ENCODE measurements at regions not wholly inside any gene's neighbourhood (a gene's known extent, or its start where the extent isn't known, plus 50 kb on each side); places are given as distances from the start of the nearest gene placed in this dataset.

DNA sequence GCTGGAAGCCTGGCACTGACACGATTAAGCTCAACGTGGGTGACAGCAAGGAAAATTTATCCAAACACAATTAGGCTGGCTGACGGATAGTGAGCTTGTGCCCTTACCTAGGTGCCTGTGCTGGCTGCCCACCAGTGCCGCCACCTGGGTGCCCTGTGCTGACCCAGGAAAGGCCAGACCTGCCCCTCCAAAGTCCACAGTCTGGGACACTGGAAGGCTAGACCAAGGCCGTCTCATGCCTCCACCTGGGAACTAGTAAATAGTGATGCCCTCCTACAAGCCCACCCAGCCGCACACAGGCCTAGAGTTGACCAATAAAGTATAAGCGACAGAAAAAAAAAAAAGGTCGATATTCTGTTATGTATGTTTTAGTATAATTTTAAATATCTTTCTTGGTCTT, 142.6 kb upstream of the MCHR2 start:
- TF ChIP-seq EZH2 (IDR thresholded peaks at IDR 0.05; ENCODE audit: low read depth), result no peak
- TF ChIP-seq, protein P1, sequence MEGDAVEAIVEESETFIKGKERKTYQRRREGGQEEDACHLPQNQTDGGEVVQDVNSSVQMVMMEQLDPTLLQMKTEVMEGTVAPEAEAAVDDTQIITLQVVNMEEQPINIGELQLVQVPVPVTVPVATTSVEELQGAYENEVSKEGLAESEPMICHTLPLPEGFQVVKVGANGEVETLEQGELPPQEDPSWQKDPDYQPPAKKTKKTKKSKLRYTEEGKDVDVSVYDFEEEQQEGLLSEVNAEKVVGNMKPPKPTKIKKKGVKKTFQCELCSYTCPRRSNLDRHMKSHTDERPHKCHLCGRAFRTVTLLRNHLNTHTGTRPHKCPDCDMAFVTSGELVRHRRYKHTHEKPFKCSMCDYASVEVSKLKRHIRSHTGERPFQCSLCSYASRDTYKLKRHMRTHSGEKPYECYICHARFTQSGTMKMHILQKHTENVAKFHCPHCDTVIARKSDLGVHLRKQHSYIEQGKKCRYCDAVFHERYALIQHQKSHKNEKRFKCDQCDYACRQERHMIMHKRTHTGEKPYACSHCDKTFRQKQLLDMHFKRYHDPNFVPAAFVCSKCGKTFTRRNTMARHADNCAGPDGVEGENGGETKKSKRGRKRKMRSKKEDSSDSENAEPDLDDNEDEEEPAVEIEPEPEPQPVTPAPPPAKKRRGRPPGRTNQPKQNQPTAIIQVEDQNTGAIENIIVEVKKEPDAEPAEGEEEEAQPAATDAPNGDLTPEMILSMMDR (conservative IDR thresholded peaks at IDR 0.05), result no peak
- no peak overlapping the region for H2AFZ ChIP-seq
- intact Hi-C loops (cut with micrococcal nuclease; ENCODE audit: unreplicated experiment), result no loop called here
- H3K9me3 ChIP-seq (ENCODE audit: insufficient read depth, low read depth), result peaks cover 4% of the 10 kb centered on the region; the same call in 1 of the 2 replicates
- ChIA-PET POLR2A (ENCODE audit: unreplicated experiment) (no interaction called here), CTCF (no interaction called here)
- H3K4me2 ChIP-seq, result no peak overlapping the region
- no peaks in the 10 kb centered on the region for H3K36me3 ChIP-seq (ENCODE audit: low read depth)
- no peak overlapping the region for H3K27ac ChIP-seq
- no peaks in the 10 kb centered on the region for H3F3A ChIP-seq (ENCODE audit: insufficient read depth, low read depth)
- no peaks in the 10 kb centered on the region for H3K27me3 ChIP-seq (ENCODE audit: insufficient read depth, low read depth)
- H3K4me1 ChIP-seq (replicated peaks; ENCODE audit: insufficient read depth), result no peaks in the 10 kb centered on the region
- peaks cover 3% of the 10 kb centered on the region; the same call in 1 of the 2 replicates for H3K9me2 ChIP-seq (ENCODE audit: insufficient read depth)
- BruUV-seq (replicated peaks), result no TSS peak
- H3K79me2 ChIP-seq (ENCODE audit: low read depth), result no peaks in the 10 kb centered on the region
- H3K4me3 ChIP-seq, result no peak overlapping the region
- no peaks in the 10 kb centered on the region for H4K20me1 ChIP-seq (ENCODE audit: insufficient read depth)
- no peak for DNase-seq

DNA sequence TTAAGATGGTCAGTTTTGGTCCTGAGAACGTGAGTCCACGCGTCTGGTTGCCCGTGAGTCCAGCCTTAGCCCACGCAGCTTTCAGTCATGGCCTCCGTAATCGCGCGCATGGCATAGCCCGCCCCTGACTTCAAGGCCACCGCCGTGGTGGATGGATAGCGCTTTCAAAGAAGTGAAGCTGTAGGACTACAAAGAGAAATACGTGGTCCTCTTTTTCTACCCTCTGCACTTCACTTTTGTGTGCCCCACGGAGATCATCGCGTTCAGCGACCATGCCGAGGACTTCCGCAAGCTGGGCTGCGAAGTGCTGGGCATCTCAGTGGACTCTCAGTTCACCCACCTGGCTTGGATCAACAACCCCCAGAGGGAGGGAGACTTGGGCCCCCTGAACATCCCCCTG, 142.0 kb upstream of the MCHR2 start:
- CTCF ChIA-PET, result no interaction called here
- Histone ChIP-seq H3K27me3 (ENCODE audit: insufficient read depth, low read depth) (no peaks in the 10 kb centered on the region), H3K9me3 (ENCODE audit: insufficient read depth, low read depth) (peaks cover 10% of the 10 kb centered on the region; the same call in 1 of the 2 replicates), H3K9me2 (ENCODE audit: insufficient read depth) (peaks cover 3% of the 10 kb centered on the region; the same call in 1 of the 2 replicates), H2AFZ (no peak overlapping the region), H3K79me2 (ENCODE audit: low read depth) (no peaks in the 10 kb centered on the region), H3K4me3 (no peak overlapping the region), H3K4me2 (no peak overlapping the region), H3K36me3 (ENCODE audit: low read depth) (no peaks in the 10 kb centered on the region), H3K27ac (no peak overlapping the region), H3K4me1 (replicated peaks; ENCODE audit: insufficient read depth) (no peaks in the 10 kb centered on the region), H4K20me1 (ENCODE audit: insufficient read depth) (no peaks in the 10 kb centered on the region), H3F3A (ENCODE audit: insufficient read depth, low read depth) (no peaks in the 10 kb centered on the region)
- intact Hi-C loops (cut with micrococcal nuclease; ENCODE audit: unreplicated experiment), result no loop called here
- no TSS peak for BruUV-seq (replicated peaks)
- no peak for DNase-seq
- POLR2A ChIA-PET (ENCODE audit: unreplicated experiment), result no interaction called here
- no peak for TF ChIP-seq EZH2 (IDR thresholded peaks at IDR 0.05; ENCODE audit: low read depth)
- TF ChIP-seq, protein P1 (conservative IDR thresholded peaks at IDR 0.05), result no peak

DNA sequence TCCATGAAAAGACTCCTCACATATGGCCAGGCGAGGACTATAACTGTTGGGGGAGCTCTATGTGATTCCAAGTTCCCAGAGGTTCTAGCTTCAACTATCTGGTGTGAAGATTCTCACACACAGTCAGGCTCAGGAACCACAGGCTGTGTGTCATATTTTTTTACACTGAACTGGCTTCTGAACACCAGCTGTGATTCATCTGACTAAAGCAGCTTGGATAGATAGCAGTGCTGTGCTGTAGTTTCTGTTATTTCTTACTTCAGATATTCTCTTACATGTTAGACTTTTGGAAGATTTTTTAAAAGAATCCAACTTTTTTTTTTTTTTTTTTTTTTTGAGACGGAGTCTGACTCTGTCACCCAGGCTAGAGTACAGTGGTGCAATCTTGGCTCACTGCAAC, 140.7 kb upstream of the MCHR2 start:
- CTCF ChIA-PET, result no interaction called here
- Histone ChIP-seq H3K79me2 (ENCODE audit: low read depth) (no peaks in the 10 kb centered on the region), H3K4me2 (no peak overlapping the region), H2AFZ (no peak overlapping the region), H3K27me3 (ENCODE audit: insufficient read depth, low read depth) (no peaks in the 10 kb centered on the region), H3F3A (ENCODE audit: insufficient read depth, low read depth) (no peaks in the 10 kb centered on the region), H3K9me2 (ENCODE audit: insufficient read depth) (peaks cover 3% of the 10 kb centered on the region; the same call in 1 of the 2 replicates), H3K36me3 (ENCODE audit: low read depth) (no peaks in the 10 kb centered on the region), H3K4me1 (replicated peaks; ENCODE audit: insufficient read depth) (no peaks in the 10 kb centered on the region), H3K4me3 (no peak overlapping the region), H3K27ac (no peak overlapping the region), H4K20me1 (ENCODE audit: insufficient read depth) (no peaks in the 10 kb centered on the region), H3K9me3 (ENCODE audit: insufficient read depth, low read depth) (peaks cover 13% of the 10 kb centered on the region)
- no TSS peak for BruUV-seq (replicated peaks)
- POLR2A ChIA-PET (ENCODE audit: unreplicated experiment), result interaction anchor here (0.7 kb wide), 1 partner anchor 263 kb away, joined by 16 read pairs; no protein-coding TSS in a partner anchor
- no peak for DNase-seq
- TF ChIP-seq, protein P1 (conservative IDR thresholded peaks at IDR 0.05), result no peak
- TF ChIP-seq EZH2 (IDR thresholded peaks at IDR 0.05; ENCODE audit: low read depth), result no peak
- intact Hi-C loops (cut with micrococcal nuclease; ENCODE audit: unreplicated experiment), result no loop called here
